Fibroblast of skin of abdomen (primary cell): ENCODE measurements at regions not wholly inside any gene's neighbourhood (a gene's known extent, or its start where the extent isn't known, plus 50 kb on each side); places are given as distances from the start of the nearest gene placed in this dataset.

Experiments
- DNase-seq: peaks from one replicate; pipeline ENCODE4 v3.0.0-alpha.2; 2013

DNA sequence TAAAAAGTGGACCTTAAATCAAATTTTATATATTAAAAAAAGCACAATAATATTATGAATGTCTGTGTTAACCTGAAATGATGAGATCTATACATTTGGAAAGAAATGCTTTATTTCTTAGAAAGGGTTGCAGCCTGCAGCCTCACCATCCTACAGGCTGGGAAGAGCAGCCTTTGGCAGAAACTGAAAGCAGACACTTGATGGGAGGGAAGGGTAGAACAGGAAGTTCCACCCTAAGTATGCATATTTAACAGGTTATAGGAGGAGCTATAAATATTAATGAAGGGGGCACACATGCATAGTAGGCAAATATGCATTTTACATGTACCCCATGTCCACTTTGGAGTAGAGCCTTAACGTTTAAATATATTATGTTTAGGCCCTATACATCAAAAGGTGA lies 498.0 kb downstream of the FLRT2 start:
- DNase-seq = no peak

DNA sequence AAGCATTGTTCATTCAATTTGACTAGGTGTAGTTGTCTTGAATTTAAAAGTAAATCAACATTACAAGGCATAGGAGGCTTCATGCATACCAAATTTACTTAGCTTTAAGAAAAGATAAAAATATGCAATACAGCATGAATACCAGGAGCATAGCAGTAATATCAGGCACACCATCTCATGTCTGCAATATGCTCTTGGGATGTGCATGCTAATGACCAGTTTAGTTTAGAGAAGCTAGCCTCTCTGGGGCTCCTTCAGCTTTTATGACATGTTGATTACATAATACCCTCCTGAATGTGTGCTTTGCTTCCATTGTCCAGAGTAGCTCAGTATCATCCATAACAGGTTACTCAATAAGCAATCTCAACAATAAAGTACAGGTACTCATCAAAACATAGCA lies 497.2 kb downstream of the FLRT2 start:
- DNase-seq = no peak

DNA sequence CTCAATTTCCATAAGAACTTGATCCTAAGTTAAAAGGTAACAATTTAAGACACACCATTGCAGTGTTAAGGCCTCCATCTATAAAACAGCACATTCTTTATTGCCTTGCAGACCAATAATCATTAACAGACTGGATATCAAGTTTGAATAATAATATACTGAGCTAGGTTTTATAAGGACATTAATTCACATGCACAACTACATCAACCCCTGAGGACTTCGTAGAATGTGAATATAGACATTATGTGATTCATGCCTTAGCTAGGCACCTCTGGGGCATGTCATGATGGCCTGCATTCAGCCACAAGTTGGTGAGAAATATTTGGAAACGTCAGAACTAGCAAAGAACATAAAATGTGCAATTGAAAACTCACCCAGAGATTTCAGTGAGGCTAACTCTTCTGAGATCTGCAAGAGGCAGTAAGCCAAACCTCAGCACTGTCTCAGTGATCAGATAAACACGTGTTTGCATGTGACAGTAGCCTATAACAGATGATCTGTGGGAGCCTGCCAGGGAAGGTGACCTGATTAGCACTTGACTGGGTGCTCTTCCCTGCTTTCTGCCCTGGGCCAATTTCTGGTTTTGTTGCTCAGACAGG lies 492.2 kb downstream of the FLRT2 start:
- peak; percentile 87 for DNase-seq

DNA sequence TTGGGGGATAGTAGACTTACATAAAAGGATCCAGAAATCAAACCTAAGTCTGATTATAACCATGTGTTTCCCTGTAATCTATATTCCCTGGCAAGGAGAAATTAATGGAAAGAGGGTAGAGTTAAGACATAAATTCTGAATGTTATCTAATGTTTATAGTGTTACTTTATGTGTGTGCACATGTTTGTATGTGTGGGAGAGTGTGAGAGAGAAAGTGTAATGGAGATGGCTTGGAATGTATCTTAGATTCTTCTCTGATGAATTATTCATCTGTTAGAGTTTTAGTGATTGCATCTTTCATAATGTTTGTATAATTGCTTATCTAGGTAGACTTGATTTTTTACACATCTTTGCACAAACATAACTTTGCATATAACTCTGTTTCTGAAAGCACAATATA lies 490.9 kb downstream of the FLRT2 start:
- DNase-seq = peak; percentile 21

DNA sequence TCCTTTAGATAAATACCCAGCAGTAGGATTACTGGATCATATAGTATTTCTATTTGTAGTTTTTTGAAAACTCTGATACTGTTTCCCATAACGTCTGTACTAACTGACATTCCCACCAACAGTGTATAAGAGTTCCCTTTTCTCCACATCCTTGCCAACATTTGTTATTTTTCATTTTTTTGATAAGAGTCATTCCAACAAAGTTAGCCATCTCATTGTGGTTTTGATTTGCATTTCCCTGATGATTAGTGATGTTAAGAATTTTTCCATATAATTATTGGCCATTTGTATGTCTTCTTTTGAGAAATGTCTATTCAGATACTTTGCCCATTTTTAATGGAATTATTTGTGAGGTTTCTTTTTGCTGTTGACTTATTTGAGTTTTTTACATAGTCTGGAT lies 486.0 kb downstream of the FLRT2 start:
- DNase-seq = peak; percentile 79

DNA sequence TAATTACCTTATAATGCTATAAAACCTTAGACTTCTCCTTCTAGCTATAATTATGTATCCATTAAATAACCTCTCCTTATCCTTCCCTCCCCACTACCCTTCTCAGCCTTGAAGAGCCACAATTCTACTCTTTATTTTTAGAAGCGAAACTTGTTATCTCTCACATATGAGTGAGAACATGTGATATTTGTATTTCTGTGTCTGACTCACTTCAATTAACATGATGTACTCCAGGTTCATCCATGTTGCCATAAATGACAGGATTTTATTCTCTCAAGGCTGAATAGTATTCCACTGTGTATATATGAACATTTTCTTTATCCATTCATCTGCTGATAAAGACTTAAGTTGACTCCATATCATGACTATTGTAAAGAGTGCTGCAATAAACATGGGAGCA lies 485.6 kb downstream of the FLRT2 start:
- DNase-seq = no peak

DNA sequence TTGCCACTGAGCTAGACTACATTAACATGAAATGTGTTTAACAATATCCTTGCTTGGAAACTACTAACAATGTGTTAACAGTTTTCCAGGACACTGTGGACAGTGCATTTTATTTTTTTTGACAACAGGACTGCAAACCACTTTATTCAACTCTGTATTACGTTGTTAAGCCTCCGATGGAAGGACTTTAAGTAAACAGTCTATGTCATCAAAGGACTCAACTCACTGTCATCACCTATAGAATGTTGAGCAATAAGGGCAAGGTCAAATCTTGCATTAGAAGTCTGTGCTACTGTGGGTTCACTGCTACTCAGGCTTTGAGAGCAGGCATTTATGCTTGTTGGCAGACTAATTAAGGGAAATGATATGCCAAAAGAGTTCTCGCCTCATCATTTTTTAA lies 483.7 kb downstream of the FLRT2 start:
- peak; percentile 54 for DNase-seq

DNA sequence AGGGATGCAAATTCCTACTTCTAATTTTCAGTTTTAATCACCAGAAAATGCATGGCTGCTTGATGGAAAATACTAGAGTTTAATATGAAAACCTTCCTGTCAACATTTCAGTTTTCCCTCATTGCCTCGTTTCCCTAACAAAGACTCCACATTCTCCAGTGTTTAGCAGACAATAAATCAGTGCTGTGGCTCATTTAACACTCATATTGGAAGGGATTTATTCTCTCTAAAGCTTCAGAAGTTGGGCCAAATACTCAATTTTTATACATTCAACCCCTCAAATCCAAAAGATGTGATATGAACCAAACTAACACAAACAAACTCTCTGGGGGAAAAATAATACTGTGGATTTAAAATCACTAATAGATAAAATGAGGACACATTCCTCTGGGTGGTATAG lies 482.5 kb downstream of the FLRT2 start:
- DNase-seq = peak; percentile 16

DNA sequence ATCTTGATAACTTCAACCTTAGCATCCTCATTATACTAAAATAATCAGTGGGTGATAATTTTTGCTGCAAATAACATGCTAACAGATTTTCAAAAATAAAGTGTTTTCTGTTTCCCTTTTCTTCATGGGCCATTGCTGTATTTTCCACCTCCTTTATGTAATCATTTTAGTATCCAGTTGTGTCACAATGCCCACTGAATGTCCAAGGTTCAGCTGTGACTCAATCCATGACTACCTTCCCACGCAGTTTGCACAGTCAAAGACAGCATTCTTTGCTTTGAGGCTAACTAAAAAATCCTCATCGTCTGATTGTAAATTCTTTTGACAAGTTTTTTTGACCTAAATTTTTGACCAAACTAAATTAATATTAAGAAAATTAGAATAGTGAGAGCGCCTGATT lies 474.1 kb downstream of the FLRT2 start:
- peak; percentile 38 for DNase-seq

DNA sequence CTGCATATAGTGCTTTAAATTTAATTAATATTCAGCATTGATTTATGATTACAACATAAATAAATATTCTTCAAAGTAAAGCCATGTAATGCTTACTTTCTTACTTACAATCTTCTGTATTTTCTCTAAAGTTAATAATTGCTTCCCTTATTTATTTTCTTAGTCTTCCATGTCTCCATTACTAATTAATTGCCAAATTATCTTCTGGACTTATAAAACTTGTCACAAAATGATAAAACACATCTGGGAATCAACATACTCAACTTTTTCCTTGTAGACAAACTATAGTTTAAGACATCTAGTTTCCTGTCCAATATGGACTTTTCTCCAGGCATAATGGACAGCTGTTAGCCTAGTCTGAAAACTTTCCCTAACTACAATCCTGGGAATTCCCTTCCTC lies 466.6 kb downstream of the FLRT2 start:
- no peak for DNase-seq

DNA sequence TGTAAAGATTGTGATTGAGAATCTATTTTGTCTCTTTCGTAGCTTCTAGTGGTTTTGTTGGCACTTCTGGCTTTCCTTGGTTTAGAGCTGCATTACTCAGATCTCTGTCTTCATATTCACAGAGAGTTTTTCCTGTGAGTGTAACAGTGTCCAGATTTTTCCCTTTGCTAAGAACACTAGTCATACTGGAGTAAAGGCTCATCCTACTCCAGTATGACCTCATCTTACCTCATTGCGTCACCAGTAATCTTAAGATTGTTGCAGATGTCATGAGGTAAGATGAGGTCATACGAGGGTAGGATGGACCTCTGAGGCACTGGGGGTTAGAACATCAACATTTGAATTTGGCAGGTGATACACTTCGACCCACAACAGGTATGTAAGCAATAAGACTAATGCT lies 461.2 kb downstream of the FLRT2 start:
- DNase-seq = peak; percentile 48

DNA sequence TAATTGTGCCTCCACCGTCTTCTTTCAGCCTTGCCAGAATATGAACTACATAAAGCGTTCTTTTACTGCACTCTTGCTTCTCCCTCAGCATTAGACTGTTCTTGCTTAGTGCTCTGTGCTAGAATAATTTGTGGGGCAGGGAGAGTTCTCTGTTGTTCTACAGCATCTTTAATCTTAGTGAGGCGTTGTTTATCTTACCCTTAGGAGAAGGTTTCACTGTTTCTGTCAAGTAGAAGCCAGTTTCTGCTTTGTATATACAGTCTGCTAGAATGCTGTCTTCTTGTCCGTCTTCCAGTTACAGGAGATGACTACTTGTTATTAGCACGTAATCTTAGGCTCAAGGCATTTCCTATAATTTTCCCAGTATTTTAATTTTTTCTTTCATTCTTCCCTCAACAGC lies 458.0 kb downstream of the FLRT2 start:
- DNase-seq = no peak

DNA sequence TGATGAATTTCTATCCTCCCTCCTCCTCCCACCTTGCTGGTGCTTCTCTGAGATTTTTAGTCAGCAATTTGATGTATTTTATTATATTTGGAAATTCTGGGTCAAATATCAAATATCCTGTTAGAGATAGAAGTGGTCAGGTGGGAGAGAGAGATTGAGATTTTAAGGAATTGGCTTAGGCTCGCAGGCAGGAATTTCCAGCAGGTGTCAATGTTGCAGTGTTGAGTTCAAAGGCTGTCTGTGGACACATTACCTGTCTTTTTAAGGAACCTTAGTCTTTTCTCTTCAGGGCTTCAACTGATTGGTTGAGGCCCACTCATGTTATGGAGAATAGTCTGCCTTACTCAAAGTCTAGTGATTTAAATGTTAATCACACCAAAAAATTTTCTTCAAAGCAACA lies 457.3 kb downstream of the FLRT2 start:
- no peak for DNase-seq

DNA sequence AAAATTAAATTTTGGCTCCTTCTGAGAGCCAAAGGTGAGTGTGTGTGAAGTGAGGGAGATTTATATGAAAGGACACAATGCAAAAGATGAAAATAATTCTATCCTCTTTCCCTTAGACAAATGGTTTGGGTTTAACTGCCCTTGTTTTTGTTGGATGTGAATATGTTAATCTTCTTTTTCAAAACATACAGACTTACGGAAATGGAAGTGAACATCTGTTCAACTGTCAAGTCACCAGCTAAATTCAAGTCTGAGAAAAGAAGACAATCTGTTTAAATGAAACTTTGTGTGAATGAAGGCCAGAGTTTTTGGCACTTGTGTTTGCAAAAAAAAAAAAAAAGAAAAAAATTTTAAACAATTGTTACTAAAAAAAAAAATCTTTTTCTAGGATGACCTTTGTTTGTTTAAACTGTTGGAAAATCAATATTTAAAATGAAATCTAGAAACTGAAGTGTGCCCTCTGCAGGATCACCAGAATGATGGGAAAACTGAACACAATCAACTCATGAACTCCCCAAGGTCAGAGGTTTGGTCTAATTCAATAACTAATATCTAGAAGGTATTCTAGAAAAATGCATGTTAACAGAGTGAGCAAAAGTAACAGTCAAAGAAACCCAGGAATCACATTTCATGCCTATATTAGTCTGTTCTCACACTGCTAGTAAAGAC lies 448.8 kb downstream of the FLRT2 start:
- no peak for DNase-seq

DNA sequence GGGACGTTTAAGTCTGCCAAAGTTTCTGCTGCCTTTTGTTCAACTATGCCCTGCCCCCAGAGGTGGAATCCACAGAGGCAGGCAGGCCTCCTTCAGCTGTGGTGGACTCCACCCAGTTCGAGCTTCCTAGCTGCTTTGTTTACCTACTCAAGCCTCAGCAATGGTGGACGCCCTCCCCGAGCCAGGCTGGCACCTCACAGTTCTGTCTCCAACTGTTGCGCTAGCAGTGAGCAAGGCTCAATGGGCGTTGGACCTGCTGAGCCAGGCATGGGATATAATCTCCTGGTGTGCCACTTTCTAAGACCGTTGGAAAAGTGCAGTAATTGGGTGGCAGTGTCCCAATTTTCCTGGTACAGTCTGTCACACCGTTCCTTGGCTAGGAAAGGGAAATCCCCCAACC lies 444.7 kb downstream of the FLRT2 start:
- no peak for DNase-seq

DNA sequence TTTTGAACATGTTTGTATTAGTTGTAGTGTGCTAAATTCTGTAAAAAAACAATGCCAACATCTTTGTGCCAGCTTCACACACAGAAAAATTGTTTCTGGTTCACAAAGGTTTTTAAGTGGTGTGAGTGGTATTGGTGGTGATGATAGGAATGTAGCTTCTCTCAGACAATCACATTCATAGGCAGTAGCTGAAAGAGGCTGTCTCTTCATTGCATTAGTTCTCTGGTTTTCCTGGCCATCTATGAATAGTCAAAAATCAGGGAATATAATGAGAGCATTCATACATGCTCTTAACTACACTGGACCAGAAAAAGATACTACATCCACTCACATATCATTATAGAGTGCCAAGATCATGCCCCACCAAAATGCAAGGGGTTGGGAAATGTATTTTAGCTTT lies 433.5 kb downstream of the FLRT2 start:
- DNase-seq = no peak

DNA sequence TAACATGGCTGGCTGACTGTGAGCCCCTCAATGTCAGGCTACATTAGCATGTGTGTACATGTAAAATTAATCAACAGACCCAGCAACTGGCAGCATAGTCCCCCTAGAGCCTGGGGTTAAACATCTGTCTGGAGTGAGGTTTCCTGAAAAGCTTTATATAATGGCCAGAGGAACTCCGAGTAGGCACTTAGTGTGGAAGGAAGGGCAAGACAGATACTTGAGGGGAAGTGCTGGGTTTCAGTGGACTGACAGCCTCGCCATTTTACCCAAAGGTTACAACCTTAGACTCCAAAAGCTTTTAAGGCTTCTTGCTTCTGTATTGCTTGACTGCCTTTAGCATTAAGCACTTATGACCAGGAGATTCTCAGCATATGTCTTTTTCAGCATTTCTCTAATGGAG lies 430.8 kb downstream of the FLRT2 start:
- no peak for DNase-seq

DNA sequence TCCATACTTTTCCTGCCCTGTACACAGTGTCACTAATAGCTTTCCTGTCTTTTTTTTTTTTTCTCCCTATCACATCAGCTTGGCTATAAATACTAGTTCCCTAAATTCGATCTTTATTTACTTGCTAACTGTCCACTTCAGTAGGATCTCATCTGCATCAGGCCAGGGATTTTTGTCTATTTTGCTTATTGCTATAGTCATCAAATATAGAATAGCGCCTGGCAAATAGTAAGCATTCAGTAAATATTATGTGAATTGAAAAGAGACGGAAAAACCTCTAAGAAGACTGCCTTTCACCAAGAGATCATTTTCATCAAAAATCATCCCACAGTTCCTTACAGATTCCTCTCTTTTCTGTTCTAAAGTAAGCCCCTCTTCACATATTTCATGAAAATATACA lies 429.1 kb downstream of the FLRT2 start:
- no peak for DNase-seq

DNA sequence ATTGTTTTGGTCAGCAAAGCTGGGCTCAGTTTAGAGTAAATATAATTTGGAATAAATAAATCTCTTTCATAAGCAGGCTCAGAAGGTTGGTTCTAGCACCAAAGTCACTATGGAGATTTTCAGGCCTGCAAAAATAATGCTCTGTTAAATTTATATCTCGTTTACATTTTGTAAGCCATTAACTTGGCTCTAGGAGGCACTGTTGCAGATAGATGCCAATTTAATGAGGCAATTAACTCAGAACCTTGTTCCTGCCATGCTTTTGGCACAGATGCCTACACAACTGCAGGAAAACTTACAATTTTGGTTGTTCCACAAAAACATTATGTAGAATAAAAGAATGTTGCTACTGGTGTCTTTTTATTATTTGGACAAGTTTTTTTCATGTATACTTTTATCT lies 428.1 kb downstream of the FLRT2 start:
- DNase-seq = no peak

DNA sequence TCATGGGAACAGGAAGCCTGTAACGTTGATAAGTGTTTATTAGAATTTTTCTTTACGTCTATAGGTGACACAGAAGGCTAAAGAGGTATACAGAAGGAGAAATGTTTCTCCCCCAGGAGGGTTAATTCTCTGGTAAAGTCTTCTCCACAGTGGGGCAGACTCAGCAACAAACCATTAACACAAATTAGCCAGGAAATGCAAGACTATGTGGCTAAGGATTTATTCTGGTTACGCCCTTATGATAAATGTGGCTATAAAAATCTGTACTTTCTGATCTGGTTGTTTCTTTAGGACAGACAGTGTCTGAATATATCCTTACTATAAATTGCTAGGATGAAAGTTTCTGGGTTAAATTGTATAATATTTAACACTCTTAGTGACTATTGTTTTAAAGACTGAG lies 423.3 kb downstream of the FLRT2 start:
- DNase-seq = no peak

DNA sequence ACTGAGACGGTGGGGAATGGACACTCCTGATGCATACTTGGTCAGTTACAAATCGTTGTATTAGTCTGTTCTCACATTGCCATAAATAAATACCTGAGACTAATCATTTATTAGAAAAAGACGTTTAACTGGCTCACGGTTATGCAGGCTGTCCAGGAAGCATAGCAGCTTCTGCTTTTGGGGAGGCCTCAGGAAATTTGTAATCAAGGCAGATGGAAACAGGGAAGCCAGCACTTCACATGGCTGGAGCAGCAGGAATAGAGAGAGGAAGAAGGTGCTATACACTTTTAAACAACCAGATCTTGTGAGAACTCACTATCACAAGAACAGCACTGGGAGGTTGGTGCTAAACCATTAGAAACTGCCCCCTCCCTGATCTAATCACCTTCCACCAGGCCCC lies 418.2 kb downstream of the FLRT2 start:
- DNase-seq = no peak

DNA sequence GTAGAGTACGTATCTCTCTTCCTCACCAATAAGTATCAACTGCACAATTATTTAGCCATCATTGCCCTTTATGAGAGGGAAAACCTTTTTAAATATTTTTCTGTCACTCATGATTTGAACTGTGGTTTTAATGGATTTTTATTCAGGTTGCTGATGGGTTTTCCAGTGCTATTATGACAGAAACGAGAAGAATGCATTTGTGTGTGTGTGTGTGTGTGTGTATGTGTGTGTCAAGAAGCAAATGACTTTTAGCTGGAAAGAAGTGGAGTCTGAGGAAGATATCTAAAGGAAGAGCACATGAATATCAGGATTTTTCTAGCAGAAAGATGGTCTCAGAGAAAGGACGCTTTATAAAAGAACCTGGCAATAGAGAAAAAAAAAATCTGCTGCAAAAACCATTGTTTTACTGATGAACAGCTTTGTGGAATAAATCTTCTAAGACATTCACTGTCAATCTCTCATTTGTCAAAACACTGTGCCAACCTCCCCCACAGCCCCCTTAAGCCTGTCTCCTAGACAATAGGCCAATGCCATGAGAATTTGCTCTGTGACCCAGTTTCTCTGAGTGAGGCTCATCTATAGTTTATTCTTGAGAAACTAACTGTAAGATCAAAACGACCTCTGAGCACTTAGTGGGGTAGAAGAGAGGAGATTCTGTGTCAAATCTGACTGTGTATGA lies 417.7 kb downstream of the FLRT2 start:
- no peak for DNase-seq

DNA sequence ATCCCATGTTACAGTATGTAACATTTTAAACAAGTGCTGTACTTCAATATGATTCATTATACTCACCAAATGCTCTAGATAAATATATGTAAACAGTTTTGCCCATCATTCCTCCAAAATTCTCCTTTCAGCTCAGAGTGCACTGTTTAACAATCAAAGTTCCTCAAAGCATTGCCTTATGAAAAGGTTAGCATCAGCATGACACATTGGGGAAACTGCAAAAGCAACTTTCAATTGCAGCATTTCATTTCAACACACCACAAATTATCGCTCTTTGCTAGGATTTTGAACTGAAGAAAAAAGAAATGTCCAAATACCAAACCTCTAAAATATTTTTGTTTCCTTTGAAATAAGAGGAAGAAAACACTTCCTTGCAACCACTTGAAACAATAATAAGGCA lies 413.2 kb downstream of the FLRT2 start:
- no peak for DNase-seq

DNA sequence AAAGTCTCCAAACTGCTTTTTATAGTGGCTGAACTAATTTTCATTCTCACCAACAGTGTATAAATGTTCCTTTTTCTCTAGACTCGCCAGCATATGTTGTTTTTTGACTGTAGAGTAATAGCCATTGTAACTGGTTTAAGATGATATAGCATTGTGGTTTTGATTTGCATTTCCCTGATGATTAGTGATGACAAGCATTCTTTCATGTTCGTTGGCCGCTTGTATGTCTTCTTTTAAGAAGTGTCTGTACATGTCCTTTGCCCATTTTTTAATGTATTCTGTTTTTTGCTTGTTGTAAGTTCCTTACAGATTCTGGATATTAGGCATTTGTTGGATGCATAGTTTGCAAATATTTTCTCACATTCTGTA lies 404.9 kb downstream of the FLRT2 start:
- DNase-seq = peak; percentile 53
